ENCODE measurements at regions not wholly inside any gene's neighbourhood (a gene's known extent, or its start where the extent isn't known, plus 50 kb on each side); places are given as distances from the start of the nearest gene placed in this dataset.

- DNase-seq (ENCODE audit: low read depth in 1 of 2, low spot score in 2 of 2) (no peak), FAIRE-seq (no peak)
- H3K23me2 ChIP-seq (ENCODE audit: low read depth, low read length), result no peaks in the 10 kb centered on the region
- H2BK12ac ChIP-seq (ENCODE audit: low read depth, low read length), result no peak overlapping the region
- H2AK5ac ChIP-seq (ENCODE audit: low read depth, low read length), result no peak overlapping the region
- no peak overlapping the region for H2AFZ ChIP-seq (ENCODE audit: low read length)
- no peak overlapping the region for H2BK120ac ChIP-seq (replicated peaks; ENCODE audit: low read depth, low read length)
- H3K4ac ChIP-seq (replicated peaks; ENCODE audit: insufficient read length, low read depth, low read length), result no peak overlapping the region
- no peak overlapping the region for H3K23ac ChIP-seq (ENCODE audit: insufficient read length)
- H2BK15ac ChIP-seq (ENCODE audit: low read length), result no peak overlapping the region
- H3K14ac ChIP-seq (ENCODE audit: insufficient read length), result no peak overlapping the region
- H3K9ac ChIP-seq (replicated peaks in 1 of 4; ENCODE audit: extremely low read depth in 1 of 4, low read depth in 3 of 4, low read length in 3 of 4), result no peak overlapping the region
- H4K5ac ChIP-seq (ENCODE audit: insufficient read length, low read depth, low read length), result no peak overlapping the region
- ChIA-PET POLR2A (ENCODE audit: partially characterized antibody) (no interaction called here), CTCF (ENCODE audit: partially characterized antibody) (interaction anchor here (0.6 to 1.3 kb wide), 3 partner anchors 63 to 198 kb away, joined by 3 to 4 read pairs (median 3); no protein-coding TSS in a partner anchor)
- H3K79me1 ChIP-seq (ENCODE audit: low read depth, low read length), result no peaks in the 10 kb centered on the region
- no peak overlapping the region for H4K91ac ChIP-seq (replicated peaks; ENCODE audit: insufficient read length, low read length)
- H3K27me3 ChIP-seq (replicated peaks in 1 of 4; ENCODE audit: control insufficient read depth in 3 of 4, extremely low read depth in 1 of 4, insufficient read depth in 3 of 4, low read length in 3 of 4), result no peaks in the 10 kb centered on the region
- no peaks in the 10 kb centered on the region for H3K36me3 ChIP-seq (ENCODE audit: control insufficient read depth in 2 of 4, insufficient read depth in 4 of 4, low read length in 3 of 4)
- TF ChIP-seq GABPA (IDR thresholded peaks at IDR 0.05; ENCODE audit: borderline replicate concordance, insufficient read depth, low read length) (no peak), RFX5 (IDR thresholded peaks at IDR 0.05; ENCODE audit: borderline replicate concordance, low read depth, low read length) (no peak), CBX8 (IDR thresholded peaks at IDR 0.05; ENCODE audit: borderline replicate concordance, low read depth, low read length) (no peak)
- no peak overlapping the region for H3K27ac ChIP-seq (ENCODE audit: low read depth, low read length)
- no peak overlapping the region for H3K4me3 ChIP-seq (ENCODE audit: extremely low read depth in 1 of 4, insufficient read depth in 2 of 4, low read depth in 3 of 4, low read length in 4 of 4)
- no peak overlapping the region for H3K4me2 ChIP-seq (ENCODE audit: insufficient read depth in 1 of 2, low read depth in 2 of 2, low read length in 2 of 2)
- no peak overlapping the region for H3K56ac ChIP-seq (replicated peaks; ENCODE audit: insufficient read length, low read depth, low read length)
- no peak overlapping the region for H4K8ac ChIP-seq (ENCODE audit: extremely low read depth, insufficient read depth, low read length)
- H3K18ac ChIP-seq (ENCODE audit: extremely low read depth, low read length), result no peak overlapping the region
- H3K4me1 ChIP-seq (replicated peaks in 1 of 4; ENCODE audit: control insufficient read depth in 3 of 4, insufficient read depth in 4 of 4, low read length in 3 of 4), result peaks cover 0 to 2% (median 0%) of the 10 kb centered on the region in 4 experiments; a peak in 1 of 7 replicates
- no peak overlapping the region for H2BK5ac ChIP-seq (ENCODE audit: low read depth, low read length)
- H2BK20ac ChIP-seq (ENCODE audit: low read length), result no peak overlapping the region
- H3K9me3 ChIP-seq (ENCODE audit: insufficient read depth in 2 of 2, low read depth in 1 of 2, low read length in 1 of 2), result no peaks in the 10 kb centered on the region
- no peaks in the 10 kb centered on the region for H4K20me1 ChIP-seq (replicated peaks in 1 of 2; ENCODE audit: control insufficient read depth in 1 of 2, insufficient read depth in 2 of 2, low read length in 2 of 2)
- WGBS, 2 experiments (ENCODE audit: extremely low coverage in 1 of 2, insufficient coverage in 1 of 2, insufficient read length in 1 of 2, insufficient replicate concordance in 2 of 2, low coverage in 1 of 2, low lambda C conversion rate in 2 of 2, missing lambda C conversion rate in 1 of 2), result 94% methylated on average over 5 of the region's 7 CpGs; no CpG with 5 or more reads in 1 of the 2 experiments
- H3K79me2 ChIP-seq (ENCODE audit: control insufficient read depth in 1 of 2, insufficient read depth in 2 of 2, low read length in 2 of 2), result no peaks in the 10 kb centered on the region
Measured at GRCh38 chr2:39531220-39531777, 94.2 kb upstream of the MAP4K3 start.

Data from H1 (cell line).